HG02798 (cell line): ENCODE measurements at regions not wholly inside any gene's neighbourhood (a gene's known extent, or its start where the extent isn't known, plus 50 kb on each side); places are given as distances from the start of the nearest gene placed in this dataset.

Experiments
- ATAC-seq: cut with Tn5 transposase; IDR thresholded peaks from one replicate; pipeline ENCODE4 v1.9.1; 2021; ENCODE audit warnings: mild to moderate bottlenecking; ENCODE audit not compliant: unreplicated experiment, poor library complexity

DNA sequence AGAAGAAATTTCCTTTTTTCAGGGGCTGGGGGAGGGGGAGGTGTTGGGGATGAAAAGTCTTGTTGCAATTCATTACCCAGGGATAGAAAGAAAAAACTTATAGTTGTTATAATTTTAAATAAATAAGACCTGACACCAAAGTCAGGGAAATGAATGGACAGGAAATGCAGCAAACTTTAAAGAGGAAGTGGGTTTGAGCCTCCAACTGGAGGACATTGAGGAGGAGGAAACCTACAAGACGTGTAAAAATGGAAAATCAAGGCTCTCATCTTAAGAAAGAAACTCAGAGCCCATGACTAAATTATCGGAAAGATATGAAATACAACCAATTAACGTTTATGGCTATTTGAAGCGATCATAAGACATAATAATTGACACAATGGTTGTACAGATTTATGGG, 54.4 kb downstream of the NIBAN1 start:
- ATAC-seq: no peak

DNA sequence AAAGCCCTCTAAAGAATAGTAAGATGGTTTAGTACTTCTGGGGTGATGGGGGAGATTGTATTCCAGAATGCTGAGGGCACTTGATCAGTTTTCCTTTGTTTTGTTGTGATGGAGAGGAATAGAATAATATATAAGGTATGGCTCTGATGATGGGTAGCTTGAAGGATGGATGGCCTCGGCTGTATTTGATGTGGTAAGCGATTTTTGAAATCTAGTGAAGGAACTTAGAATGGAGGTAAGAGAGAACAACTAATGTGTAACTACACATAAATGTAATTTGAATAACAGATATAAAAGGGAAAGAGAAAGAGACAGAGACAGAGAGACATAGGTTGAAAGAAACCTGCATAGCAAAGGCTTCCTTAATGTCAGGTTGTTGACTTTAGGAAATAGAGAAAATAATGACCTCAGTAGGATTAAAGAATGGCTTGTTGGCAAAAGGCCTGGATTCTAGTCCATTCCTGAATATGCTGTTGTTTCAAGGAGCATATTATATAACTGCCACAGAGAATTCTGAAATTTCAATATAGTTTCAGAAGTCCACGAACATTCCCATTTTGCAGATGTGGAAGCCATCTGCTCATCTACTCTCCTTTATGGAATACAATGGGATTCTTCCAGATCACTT, 58.7 kb downstream of the NIBAN1 start:
- no peak for ATAC-seq

DNA sequence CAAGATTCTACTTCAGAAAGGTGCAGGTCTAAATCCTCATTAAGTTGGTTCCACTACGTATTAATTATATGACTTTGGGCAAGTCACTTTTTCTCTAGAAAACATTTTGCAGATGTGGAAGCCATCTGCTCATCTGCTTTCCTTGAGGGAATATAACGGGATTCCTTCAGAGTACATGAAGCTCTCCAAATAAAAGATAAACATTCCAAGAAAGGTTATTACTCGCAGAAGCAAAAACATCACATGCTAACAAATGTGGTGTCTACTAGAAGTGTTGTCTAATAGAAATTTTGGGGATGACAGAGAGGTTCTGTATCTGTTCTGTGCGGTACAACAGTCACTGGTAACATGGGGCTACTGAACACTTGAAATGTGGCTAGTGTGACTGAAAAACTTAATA, 60.2 kb downstream of the NIBAN1 start:
- ATAC-seq: no peak

DNA sequence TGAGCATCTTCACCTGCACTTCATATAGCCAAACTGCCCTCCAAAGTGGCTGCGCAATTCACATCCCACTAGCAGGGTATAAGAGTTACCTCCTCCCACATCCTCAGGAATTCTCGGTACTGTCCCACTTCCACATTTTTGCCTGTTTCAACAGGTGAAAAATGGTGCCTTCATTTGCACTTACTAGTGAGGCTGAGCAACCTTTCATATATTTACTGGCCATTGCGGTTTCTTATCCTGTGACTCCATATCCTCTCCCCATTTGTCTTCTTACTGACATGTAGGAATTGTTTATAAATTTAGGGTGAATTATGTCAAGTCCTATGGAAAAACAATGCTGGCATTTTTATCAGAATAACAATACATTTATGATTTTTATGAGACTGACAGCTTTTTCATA, 61.9 kb downstream of the NIBAN1 start:
- ATAC-seq: no peak

DNA sequence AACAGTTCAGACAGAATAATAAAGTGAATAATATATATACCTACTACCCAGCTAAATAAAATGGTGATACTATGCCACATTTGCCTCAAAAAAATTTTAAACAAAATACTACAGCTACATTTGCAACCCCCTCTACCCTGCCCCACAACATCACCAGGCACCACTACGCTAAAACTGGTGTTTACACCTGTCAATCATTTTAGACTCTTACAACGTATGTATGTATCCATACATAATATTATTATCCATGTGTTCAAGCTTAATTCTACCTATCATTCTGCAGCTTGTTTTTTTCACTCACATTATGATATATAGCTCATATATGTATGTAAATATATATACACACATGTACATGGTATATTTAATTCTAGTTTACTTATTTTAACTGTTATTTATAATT, 62.5 kb downstream of the NIBAN1 start:
- no peak for ATAC-seq

DNA sequence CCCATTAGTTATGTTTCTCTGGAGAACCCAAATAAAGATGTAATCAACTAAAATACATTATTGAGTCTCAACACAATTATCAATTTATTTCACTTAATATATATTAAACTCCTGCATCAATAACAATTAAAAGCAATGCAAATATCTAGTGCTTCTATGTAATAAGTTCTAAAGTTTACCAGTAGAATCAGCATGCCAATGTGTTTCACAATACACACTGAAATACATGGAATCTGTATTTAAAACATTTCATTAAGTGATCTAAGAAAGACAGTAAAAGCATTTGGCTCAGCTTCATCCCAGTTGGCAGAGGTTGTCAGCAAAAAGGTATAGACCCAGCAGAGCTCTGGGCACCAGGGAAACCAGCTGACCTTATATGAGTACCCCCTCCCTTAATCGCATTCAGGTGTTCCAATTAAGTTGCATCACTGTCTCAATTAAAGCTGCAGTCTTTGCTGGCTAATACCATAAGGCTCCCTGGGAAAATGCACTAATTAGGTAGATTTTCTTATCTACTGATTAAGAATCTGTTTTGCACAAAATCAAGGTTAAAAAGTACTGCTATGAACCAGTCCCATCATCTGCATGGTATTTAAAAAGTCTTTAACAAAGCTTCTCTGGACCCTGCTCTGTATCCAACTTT, 63.1 kb downstream of the NIBAN1 start:
- ATAC-seq: no peak

DNA sequence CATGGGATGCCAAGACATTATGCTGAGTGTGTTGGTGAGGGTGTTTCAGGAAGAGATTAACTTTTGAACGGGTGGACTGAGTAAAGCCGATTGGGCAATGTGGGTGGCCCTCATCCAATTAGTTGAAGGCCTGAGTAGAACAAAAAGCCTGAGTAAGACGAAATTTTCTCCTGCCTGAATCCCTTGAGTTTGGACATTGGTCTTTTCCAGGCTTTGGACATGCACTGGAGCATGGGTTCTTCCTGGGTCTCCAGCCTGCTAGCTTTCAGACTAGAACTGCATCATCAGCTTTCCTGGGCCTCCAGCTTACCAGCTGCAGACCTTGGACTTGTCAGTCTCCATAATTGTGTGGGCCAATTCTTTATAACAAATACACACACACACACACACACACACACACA, 63.6 kb downstream of the NIBAN1 start:
- ATAC-seq: no peak

DNA sequence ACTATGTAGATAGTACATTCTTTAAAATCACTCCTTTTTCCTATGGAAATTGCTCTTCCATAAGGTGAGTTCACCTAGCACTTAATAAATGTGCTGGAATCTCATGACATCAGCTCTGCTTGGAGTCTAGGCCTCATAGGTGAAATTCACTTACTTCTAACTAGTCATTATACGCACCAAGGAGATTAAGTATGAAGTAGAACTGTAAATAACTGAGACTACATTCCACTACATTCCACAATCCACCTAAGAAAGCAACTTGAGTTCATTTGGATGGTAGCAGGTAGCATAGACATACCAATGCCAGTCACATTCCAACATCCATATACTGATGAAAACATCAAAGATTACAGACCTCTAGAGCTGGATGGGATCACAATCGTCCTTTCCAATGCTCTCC, 64.3 kb downstream of the NIBAN1 start:
- ATAC-seq: no peak

DNA sequence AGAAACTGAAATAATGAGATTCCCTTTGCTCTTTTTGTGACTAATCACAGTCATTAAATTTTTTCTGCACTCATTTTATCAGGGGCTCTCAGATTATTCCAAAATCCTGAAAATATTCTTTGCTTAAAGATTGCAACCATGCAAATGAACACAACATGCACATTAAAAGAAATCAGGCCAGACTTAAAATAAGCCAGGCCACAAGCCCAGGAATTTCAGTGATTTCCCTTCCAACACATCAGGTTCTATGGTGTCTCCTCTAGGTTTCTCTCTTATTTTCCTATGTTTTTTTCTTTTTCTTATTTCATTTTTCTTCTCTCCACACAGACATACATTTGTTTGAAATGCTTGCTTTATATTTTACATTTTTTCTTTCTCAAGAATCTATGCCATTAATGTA, 65.3 kb downstream of the NIBAN1 start:
- no peak for ATAC-seq

DNA sequence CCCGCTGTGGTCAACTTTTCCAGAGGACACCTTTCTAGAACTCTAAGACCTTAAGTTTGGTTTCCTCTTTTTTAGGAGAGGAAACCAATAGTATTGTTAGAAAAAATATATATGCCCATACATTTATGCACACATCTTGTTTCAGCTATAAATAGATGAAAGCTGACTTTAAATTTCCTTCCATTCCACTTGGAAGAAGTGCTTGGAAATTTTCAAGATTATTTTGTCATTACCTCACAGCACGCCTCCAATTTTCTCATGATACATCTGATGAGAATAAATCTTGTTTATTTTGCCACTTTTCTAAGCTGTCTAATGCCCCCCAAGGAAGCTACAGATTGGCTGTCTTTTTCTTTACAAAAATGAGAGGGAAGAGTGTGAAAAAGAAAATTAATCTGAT, 65.8 kb downstream of the NIBAN1 start:
- no peak for ATAC-seq

DNA sequence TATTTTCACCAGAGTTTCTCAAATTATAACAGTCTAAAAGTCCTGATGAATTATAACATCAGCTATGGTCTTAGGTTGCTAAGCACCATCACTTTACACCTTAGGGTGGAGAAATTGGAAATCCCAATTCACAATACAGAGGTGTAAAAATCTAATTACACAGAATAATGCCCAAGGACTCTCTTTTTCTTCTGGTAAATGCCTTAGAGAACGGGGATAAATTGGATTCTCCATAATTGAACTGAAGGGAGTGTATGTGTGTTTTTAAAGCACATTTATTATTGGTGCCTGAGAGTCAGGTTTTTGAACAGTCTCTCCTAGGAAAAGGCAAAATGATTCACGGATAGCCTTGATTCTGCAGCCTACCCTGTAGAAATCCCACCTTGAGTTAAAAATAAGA, 66.8 kb downstream of the NIBAN1 start:
- no peak for ATAC-seq

DNA sequence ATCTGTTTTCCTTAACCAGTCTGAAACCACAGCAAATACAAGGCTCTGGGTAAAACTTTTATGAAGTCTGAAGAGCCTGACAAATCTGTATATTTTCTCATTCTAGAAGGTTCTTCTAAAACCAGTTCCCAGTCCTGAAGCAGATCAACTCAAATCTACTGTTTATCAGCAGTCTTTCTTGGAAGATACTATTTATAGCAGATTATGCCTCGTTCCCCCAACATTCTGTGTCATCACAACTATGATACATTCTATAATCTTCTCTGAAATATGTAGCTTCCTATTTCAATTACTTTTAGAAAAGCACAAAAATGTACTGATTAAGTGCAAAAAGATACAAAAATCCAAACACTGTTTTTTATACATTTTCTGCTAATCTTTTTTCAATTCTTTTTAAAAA, 67.5 kb downstream of the NIBAN1 start:
- ATAC-seq: no peak

DNA sequence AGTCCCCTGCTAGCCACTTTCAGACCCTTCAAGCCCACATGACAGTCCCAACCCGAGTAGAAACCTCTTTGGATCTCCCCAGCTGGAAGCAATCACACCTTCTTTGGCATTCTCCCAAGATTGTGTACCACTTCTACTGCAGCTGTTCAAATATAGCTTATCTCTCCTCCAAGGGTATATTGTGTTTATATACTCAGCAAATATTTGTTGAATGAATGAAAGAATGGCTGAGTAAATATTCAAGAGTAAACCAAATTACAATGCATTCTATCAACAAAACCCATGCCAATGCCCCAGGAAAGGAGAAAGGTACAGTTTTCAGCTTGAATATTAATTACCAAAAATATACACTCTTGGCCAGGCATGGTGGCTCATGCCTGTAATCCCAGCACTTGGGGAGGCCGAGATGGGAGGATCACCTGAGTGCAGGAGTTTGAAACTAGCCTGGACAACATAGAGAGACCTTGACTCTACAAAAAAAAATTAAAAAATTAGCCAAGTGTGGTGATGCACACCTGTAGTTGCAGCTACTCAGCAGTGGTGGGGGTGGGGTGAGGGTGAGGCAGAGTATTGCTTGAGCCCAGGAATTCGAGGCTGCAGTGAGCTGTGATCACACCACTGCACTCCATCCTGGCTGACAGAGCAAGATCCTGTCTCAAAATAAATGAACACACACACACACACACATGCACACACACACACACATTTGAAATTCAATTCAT, 68.5 kb downstream of the NIBAN1 start:
- no peak for ATAC-seq

DNA sequence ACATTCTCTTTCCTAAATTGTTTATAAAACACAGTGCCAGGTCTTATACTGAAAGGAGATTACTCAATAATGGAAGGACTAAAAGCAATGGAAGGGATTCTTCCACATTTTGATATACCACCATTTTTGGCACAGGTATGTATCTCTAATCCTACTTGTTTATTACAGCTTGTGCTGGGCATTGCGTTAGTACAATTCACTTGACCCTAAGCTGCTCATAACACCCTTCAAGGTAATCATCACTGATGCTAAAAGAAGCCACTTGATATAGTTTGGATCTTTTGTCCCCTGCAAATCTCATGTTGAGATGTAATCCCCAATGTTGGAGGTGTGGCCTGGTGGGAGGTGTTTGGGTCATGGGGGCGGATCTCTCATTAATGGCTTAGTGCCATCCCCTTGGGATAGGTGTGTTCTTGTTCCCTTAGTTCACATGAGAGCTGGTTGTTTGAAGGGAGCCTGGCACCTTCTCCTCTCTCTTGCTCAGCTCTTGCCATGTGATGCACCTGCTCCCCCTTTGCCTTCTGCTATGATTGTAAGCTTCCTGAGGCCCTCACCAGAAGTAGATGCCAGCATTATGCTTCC, 71.1 kb downstream of the NIBAN1 start:
- ATAC-seq: no peak

DNA sequence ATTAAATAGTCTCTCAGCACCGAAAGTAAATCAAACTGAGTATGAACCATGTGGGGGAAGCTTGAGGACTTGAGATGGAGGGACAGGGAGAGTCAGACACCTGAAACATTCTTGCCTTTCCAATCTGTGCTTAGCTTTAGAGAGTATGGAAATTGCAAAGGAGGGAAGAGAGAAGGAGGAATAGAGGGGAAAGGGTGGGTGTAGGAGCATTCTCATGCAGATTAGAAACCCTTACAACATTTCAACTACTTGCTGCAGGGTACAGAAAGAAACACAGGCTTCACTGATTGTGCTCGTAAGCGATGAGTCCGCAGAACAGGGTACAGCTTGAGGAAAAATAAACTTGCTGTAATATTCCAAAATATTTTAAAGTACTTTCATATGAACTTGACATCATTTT, 73.8 kb downstream of the NIBAN1 start:
- ATAC-seq: no peak

DNA sequence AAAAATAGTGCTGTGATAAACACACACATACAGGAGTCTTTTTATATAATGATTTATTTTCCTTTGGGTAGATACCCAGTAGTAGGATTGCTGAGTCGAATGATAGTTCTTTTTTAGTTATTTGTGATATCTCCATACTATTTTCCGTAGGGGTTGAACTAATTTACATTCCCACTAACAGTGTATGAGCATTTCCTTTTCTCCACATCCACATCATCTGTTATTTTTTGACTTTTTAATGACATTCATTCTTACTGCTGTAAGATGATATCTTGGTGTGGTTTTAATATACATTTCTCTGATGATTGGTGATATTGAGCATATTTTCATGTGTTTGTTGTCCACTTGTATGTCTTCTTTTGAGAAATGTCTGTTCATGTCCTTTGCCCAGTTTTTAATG, 78.3 kb downstream of the NIBAN1 start:
- ATAC-seq: no peak

DNA sequence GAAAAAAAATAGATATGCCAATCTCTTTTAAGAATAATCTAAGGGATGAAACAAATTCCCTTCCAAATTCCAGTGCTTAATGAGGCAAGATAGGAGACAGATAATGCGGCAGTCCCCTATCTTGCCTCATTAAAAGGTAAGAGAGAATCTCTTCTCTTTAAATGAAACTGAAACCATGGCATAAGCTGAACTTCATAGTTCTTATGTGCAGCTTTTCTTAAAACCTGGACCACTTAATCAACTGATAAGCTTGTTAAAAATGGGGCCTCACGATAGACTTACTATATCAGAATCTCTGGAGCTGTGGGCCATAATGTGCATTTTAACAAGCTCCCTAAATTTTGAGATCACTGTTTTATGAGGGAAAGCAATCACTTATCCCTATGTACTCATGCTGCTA, 79.2 kb downstream of the NIBAN1 start:
- no peak for ATAC-seq

DNA sequence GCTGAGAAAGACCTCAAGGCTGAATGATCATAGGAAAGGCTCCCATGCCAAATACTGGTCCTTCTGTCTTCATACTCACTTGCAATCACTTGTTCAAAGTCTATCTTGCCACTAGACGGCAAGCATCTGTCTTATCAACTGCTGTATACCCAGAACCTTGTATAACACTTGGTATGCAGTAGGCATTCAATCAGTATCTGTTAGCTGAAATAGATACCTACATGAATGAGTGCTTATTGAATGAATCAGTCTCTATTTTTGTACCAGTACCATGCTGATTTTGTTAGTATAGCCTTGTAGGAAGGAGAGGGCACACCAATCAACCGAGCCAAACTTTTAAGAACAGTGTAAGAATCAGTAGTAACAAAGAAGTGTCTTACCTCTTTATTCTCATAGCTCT, 80.6 kb downstream of the NIBAN1 start:
- no peak for ATAC-seq

DNA sequence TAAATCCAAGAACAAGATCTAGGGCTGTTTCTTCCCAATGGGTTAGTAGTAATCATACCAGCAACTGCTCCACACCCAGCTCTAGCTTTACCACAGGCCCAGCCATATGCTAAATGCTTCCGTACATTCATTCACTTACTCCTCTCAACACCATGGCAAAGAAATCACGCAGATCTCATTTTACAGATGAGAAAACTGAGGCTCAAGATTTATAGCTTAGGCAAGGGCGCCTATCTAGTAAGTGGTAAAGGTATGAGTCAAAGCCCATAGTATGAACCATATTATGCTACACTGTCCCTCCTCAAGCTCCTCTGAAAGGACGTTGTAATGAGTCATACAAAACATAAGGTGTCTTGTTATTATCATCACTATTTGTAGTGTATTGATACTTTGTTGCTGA, 82.2 kb downstream of the NIBAN1 start:
- ATAC-seq: peak; percentile 82

DNA sequence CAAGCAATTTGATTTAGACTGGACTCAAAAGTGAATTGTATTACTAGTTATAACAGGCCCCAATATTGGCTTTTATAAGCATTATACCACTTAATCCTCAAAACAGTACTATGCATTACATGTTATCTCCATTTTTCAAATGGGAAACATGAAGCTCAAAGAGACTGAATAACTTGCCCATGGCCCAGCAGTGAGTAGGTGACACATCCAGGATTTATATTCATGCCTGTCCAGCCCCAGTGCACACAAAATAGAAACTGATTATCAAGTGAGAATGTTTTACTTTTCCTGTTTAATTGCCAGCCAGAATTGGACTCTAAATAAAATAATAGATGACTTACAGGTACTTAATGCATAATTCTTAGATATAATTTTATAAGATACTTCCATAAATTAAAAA, 82.9 kb downstream of the NIBAN1 start:
- ATAC-seq: no peak

DNA sequence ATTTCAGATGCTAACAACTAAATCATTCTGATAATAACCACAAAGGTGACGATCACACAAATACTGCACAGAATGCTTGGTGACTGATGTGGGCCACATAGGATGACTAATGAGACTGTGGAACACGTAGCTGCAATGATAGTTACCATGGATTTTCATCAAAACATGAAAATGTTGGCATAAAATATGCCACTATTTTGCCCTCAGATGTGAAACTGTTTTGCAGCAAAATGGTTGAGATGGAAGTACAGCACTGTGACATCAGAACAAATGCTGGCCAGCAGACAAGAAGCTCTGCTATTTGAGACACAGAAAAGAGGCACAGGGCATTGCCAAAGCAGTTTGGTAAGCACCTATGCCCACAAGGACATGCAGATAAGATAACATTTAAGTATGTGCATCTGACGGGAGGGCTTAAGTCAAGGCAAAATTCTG, 83.8 kb downstream of the NIBAN1 start:
- ATAC-seq: no peak

DNA sequence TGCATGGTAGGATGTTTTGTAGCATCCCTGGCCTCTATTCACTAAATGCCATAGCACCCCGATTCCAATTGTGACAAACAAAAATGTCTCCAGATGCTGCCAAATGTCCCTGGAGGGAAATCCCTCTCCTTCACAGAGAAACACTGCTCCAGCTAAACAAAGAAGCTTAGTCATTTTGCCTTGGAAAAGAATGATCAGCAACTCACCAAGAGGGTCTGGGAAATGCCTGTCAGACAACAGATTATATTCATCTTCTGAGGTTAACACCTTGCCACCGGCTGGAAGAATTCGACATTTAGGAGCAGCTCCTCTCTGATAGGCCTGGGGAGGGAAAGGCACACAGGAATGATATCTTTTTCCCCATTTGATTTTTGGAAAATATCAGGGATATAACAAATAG, 84.4 kb downstream of the NIBAN1 start:
- no peak for ATAC-seq
